Chondrocyte (in vitro differentiated cells): ENCODE measurements at regions not wholly inside any gene's neighbourhood (a gene's known extent, or its start where the extent isn't known, plus 50 kb on each side); places are given as distances from the start of the nearest gene placed in this dataset.

Source experiments
- DNase-seq: peaks from one replicate; pipeline ENCODE4 v3.0.0; 2021; ENCODE audit warnings: mixed read lengths, low spot score
- H3K27ac Mint-ChIP-seq: one replicate; pipeline ENCODE4 v1.8.0; 2021; ENCODE audit warnings: mild to moderate bottlenecking, moderate library complexity, mixed read lengths; ENCODE audit not compliant: unreplicated experiment
- H3K27me3 Mint-ChIP-seq: 2 replicates; pipeline ENCODE4 v1.8.0; 2021; ENCODE audit warnings: low read depth, mixed read lengths
- H3K36me3 Mint-ChIP-seq: 2 replicates; pipeline ENCODE4 v1.8.0; 2021; ENCODE audit warnings: low read depth, mixed read lengths
- H3K4me1 Mint-ChIP-seq: 2 replicates; pipeline ENCODE4 v1.8.0; 2021; ENCODE audit warnings: low read depth, mild to moderate bottlenecking, mixed read lengths
- H3K4me3 Mint-ChIP-seq: one replicate; pipeline ENCODE4 v1.8.0; 2021; ENCODE audit warnings: mild to moderate bottlenecking, moderate library complexity, mixed read lengths; ENCODE audit not compliant: unreplicated experiment
- H3K9me3 Mint-ChIP-seq: 2 replicates; pipeline ENCODE4 v1.8.0; 2021; ENCODE audit warnings: low read depth, mixed read lengths
- TF ChIP-seq, protein P1 (sequence below): fragments of 200-600 bp; sonication (generic); IDR thresholded peaks from 2 replicates; pipeline ENCODE4 v1.5.0; 2021; ENCODE audit warnings: antibody characterized with exemption, mild to moderate bottlenecking, moderate library complexity

DNA sequence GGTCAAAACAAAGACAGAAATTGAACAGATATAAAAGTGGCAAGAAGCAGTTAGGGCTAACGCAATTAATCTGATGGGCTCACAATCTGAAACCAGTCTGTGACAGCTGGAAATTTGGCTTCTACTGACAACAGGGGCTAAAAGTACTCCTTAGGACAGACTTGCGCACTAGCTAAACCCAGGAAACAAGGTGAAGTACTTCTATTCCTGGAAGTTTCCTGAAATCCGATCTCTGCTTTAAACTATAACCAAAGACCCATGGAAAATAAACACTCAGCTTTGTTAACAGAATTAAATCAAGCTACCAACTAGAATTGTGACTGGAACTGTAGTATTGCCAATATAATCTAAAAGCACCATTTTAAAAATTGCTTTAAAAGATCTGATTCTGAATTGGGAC, 520.2 kb upstream of the ZWINT start:
- TF ChIP-seq, protein P1, sequence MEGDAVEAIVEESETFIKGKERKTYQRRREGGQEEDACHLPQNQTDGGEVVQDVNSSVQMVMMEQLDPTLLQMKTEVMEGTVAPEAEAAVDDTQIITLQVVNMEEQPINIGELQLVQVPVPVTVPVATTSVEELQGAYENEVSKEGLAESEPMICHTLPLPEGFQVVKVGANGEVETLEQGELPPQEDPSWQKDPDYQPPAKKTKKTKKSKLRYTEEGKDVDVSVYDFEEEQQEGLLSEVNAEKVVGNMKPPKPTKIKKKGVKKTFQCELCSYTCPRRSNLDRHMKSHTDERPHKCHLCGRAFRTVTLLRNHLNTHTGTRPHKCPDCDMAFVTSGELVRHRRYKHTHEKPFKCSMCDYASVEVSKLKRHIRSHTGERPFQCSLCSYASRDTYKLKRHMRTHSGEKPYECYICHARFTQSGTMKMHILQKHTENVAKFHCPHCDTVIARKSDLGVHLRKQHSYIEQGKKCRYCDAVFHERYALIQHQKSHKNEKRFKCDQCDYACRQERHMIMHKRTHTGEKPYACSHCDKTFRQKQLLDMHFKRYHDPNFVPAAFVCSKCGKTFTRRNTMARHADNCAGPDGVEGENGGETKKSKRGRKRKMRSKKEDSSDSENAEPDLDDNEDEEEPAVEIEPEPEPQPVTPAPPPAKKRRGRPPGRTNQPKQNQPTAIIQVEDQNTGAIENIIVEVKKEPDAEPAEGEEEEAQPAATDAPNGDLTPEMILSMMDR = no peak
- no peak overlapping the region for H3K4me3 Mint-ChIP-seq
- no peak overlapping the region for H3K27ac Mint-ChIP-seq
- H3K36me3 Mint-ChIP-seq = no peaks in the 10 kb centered on the region
- H3K27me3 Mint-ChIP-seq = no peaks in the 10 kb centered on the region
- H3K9me3 Mint-ChIP-seq = peaks cover 3% of the 10 kb centered on the region
- H3K4me1 Mint-ChIP-seq = no peaks in the 10 kb centered on the region
- no peak for DNase-seq

GRCh38 chr10:56880606-56881005, 519.5 kb upstream of the ZWINT start:
- Mint-ChIP-seq H3K4me1 (no peaks in the 10 kb centered on the region), H3K36me3 (no peaks in the 10 kb centered on the region), H3K27ac (no peak overlapping the region), H3K9me3 (peaks cover 3% of the 10 kb centered on the region), H3K4me3 (no peak overlapping the region), H3K27me3 (no peaks in the 10 kb centered on the region)
- DNase-seq = no peak
- TF ChIP-seq, protein P1 = no peak

GRCh38 chr10:56874950-56875349, 513.9 kb upstream of the ZWINT start:
- no peaks in the 10 kb centered on the region for H3K4me1 Mint-ChIP-seq
- DNase-seq = no peak
- H3K36me3 Mint-ChIP-seq = no peaks in the 10 kb centered on the region
- H3K4me3 Mint-ChIP-seq = no peak overlapping the region
- TF ChIP-seq, protein P1 = no peak
- peaks cover 3% of the 10 kb centered on the region for H3K9me3 Mint-ChIP-seq
- no peak overlapping the region for H3K27ac Mint-ChIP-seq
- no peaks in the 10 kb centered on the region for H3K27me3 Mint-ChIP-seq

DNA sequence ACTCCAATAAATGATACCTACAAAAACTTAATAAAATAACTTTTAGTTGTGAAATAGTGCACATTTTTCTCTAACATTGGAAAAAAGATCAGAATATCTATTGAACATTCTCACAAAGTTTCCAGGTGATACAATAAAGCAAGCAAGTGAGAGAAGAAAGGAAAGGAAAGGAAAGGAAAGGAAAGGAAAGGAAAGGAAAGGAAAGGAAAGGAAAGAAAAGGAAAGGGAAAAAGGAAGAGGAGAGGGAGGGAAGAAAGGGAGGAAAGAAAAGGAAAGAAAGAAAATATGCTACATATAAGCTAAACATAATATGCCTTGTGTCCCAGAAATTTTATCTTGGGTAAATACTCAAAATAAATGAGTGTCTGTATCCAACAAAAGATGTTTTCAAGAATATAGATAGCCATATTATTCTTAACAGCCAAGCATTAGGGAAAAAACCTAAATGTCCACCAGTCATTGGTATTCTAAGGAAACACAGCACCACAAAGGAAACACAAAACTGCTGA, 510.2 kb upstream of the ZWINT start:
- Mint-ChIP-seq H3K4me3 (no peak overlapping the region), H3K4me1 (no peaks in the 10 kb centered on the region), H3K36me3 (no peaks in the 10 kb centered on the region), H3K27me3 (no peaks in the 10 kb centered on the region), H3K27ac (no peak overlapping the region), H3K9me3 (no peaks in the 10 kb centered on the region)
- TF ChIP-seq, protein P1 = no peak
- no peak for DNase-seq

DNA sequence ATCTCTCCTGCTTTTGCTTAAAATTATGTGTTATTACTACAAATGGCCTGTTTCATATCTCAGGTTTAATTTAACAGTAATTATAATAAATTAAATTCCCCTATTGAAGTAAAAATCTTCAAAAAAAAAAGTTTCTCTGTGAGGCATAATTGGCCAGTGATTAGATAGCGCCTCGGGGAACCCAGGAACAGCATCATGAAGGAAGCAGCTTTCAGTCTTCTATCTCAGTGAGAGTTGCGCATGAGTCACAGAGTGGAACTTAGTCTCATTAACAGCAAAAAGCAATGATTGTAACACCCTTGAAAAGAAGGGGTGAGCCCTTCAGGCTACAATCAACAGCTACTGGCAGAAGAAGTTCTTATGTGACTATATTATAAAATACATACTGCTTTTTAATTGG, 506.2 kb upstream of the ZWINT start:
- DNase-seq = no peak
- Mint-ChIP-seq H3K27me3 (no peaks in the 10 kb centered on the region), H3K27ac (no peak overlapping the region), H3K36me3 (no peaks in the 10 kb centered on the region), H3K9me3 (no peaks in the 10 kb centered on the region), H3K4me3 (no peak overlapping the region), H3K4me1 (no peaks in the 10 kb centered on the region)
- TF ChIP-seq, protein P1 = no peak
